ENCODE measurements at regions not wholly inside any gene's neighbourhood (a gene's known extent, or its start where the extent isn't known, plus 50 kb on each side); places are given as distances from the start of the nearest gene placed in this dataset.

DNA sequence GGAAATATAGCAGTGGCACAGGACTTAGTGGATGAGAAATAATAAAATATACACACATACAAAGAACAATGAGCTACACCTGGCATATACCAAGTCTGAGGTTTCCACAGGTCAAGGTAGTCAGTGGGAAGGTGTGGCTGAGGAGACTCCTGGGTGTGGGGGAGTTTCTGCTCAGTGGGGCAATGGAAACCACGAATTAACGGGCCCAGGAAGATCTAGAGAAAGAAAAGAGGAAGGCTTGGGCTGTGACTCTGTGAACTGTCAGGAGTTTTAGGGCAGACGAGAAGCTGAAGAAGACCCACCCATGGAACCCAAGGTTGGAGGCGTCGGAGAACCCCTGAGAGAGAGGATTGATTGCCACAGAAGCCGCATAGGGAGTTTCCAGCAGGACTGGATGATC lies 196.5 kb downstream of the HERPUD2 start:
- DNase-seq: no peak
- no peak for ATAC-seq

DNA sequence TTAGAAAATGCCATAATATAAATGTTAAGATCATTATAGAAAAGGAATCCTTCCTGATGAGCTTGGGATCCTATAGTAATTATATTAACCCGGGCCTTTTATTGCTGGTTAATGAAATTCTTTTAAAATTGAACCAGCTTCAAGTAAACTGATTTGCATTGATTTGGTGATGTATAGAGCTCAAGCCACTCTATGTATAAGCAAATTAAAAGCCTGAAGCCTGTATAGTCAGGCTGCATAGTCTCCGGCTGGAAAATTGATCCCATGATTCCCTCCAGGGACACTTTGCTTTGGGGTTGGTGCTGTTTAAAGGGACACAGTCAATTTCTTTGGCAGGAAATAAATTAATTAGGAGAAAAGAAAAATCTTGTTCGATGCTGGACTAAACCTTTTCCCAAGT lies 199.1 kb downstream of the HERPUD2 start:
- DNase-seq: no peak
- ATAC-seq: no peak

DNA sequence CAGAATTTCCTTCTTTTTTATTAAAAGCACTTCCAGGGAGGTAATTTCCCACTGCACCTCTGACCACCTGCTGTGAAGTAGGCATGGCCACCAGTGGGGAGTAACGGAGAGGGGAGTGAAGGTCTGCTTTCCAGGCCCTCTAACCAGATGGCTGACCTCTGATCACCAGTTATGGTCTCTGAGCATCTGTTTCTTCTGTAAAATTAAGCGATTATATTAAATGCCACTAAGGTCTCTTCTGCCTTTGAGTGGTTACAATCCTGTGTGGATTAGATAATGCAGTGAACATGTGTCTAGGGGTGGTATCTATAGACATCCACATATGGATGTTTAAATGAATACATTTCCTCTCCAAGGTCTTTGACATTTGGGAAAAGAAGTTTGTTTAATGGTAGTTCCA lies 199.6 kb downstream of the HERPUD2 start:
- no peak for DNase-seq
- no peak for ATAC-seq

DNA sequence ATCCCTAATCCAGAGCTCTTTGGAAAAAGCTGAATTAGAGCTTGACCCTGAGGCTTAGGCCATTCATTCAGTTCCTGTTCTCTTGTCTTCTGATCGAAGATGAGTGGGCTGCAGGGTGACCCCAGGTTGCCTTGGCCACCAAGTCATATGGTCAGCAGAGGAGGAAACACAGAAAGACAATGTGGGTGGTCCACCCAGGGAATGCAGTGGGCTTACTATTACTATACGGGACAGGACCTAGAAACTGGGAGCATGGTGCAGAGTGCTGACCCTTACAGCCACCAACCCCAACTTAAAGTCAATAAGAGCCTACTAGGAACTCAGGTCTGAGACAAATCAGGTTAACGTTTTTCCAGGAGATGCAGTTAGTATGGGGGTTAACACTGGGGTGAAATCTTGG lies 200.5 kb downstream of the HERPUD2 start:
- ATAC-seq (no peak), DNase-seq (no peak)

DNA sequence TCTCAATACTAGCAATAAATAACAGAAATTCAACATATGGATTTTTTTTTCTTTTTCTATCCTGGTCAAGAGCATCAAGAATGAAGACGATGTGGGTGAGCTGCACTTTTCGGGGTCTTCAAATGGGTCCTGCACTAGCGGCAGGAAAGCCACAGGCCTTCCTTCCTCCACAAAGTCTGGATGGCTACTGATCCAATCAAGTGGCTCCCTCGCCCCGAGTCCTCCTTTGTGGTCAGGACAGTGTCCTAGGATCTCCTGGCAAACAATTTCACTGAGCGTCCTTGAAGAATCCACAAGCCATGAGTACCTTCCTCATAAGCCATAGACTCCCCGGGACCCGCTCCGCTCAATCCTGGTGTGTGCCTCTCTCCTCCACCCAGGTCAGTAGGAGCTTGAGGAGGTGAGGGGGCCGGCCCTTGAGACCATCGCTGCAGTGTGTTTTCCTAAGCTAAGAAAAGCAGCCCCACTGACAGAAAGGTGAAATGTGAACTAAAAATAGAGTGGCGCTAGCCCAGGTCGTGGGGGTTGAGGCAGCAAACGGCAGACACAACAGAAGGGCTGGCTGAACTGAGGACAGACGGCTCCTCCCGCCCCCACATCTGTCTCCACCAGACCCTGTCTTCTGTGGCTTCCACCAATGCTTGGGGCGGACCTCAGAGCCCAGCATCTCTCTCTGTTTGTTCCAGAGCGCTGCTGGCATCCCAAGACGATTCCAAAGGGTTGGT lies 202.3 kb downstream of the HERPUD2 start:
- no peak for DNase-seq
- ATAC-seq: no peak

DNA sequence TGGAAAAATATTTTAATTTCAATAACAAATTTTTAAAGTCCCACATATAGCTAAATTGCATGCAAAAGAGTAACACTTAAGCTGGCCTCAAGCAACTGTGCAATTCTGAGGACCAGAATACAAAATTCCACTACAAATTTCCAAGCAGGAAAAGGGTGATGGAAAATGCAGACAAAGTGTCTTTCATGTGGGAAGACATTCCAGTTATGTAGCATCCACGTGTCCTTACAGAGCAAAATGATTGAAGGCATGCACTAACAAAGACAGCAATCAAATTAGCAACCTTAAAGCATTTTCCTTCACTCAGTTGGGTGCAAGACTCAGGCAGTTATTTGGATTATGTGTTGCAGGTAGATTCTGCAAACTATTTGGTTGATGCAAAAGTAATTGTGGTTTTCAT lies 203.7 kb downstream of the HERPUD2 start:
- DNase-seq (no peak), ATAC-seq (no peak)

DNA sequence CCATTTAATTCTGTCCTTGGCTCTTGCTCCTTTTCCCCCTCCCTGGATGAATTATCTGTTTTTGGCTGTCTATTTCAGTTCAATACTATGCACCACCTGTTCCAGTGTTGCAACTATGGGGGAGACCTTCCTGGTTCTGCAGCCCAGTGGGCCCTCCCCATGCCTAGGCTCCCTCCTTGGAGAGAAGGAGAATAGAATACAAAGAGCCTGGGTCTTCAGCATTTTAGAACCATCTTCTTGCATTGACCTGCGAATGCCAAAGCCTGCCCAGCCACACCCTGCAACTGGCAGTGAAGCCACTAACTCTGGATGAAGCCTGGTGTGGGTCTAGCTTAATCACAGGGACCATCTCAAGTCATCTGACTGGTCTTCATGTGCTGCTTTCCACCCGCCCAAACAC lies 207.1 kb downstream of the HERPUD2 start:
- ATAC-seq: no peak

DNA sequence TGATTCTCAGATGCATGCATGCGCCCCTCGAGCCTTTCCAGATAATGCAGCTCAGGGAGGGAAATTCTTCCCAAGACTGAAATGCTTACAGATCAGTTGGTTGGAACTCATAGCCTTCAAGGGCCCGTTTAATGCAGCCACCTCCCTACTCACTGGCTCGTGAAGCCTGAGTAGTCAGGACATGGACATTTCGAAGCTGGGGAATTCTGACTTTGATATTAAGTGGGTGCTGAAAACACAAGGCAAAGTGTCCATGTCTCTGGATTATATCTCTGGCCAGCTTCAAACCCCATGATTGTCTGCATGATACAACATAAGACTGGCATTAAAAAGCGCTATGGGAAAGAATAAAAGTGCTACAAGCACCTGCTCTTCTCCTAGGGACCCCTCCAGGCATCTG lies 207.5 kb downstream of the HERPUD2 start:
- DNase-seq (no peak), ATAC-seq (no peak)

More for the DNA sequence above, 207.1 kb downstream of the HERPUD2 start:
- no peak for DNase-seq

DNA sequence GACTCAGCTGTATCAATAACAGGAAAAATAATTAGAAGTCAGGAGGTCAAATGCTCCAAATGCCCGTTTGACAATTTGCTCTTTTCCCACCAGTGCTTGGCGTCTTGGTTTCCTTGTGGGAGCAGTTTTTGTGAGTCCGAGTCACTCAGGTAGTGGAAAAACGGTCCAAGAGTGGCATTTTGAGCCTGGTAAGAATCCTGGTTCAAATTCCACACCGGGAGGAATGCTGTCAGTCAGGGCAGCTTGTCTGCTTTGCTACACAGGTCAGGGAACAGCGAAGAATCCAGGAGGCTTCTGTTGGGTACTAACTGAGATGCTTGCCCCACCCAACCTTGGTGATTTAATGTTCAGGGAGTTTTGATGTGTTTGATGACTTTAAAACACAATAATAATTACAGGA lies 209.5 kb downstream of the HERPUD2 start:
- DNase-seq (no peak), ATAC-seq (no peak)

DNA sequence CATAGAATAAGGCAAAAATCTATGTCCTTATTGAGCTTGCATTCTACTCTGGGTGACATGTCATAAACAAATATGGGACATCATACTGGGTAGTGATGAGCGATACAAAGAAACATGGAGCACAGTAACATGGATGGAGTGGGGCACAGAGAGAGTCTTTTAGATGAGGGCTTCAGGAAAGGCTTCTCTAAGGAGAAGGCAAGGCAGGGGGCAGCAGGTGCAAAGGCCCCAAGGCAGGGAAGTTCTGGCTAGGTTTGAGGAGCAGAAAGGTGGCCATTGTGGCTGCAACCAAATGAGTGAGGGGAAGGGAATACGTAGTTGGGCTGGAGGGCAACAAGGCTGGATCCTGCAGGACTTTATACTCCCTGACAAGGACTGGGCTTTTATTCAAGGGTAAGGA lies 211.4 kb downstream of the HERPUD2 start:
- ATAC-seq (no peak), DNase-seq (no peak)

DNA sequence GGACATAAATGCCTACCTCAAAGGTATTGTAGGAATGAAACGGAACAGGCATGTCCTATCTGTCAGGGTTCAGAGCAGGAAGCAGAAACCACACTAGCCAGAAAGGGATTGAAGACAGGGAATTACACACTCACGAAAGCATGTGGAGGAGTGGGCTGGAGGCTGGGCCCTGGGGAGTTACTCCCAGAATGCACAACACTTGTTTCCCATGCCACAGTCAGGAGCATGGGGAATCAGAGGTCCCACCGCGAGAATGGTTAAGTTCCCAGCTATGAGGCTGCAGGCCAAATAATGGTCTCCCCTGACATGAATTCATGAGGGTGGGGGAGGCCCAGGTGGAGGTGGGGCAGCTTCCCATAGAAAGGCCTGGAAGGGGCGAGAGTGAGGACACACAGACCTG lies 212.7 kb downstream of the HERPUD2 start:
- ATAC-seq: no peak

DNA sequence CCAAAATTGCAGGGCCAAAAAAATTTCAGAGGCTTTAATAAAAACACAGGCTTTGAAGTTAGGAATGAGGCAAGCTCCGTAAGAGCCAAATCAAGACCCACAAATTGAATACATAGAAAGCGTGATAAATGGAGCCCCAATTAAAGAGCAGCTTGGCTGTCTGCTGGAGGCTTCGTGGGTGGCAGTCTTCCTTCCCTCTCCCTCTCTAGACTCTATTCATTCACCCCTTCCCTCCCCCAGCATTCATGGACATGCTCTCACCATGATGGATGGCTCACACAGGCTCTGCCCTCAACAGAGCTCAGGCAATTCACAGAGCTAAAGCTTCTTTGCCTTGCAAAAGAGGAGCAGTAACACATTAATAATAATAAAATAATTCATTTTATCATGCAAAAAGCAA lies 214.1 kb downstream of the HERPUD2 start:
- DNase-seq (no peak), ATAC-seq (no peak)

More for the DNA sequence above, 212.7 kb downstream of the HERPUD2 start:
- no peak for DNase-seq

DNA sequence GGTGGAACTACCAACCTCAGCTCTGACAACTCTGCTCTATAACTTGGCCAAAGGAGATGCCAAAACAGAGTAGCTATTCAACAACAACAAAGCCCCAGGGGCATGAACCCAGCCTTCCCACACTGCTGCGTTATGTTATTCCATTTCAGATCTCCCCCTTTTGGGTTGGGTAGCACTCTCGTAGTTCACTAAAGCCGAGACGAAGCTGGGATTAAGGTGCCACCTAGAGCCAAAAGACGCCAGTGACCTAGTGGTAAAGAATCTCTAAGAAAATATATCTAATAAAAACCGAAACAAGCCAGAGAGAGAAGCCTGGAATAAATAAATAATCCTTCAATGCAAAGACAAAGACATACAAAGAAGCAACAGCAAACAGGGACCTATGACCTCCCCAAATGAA lies 217.3 kb downstream of the HERPUD2 start:
- no peak for ATAC-seq
- DNase-seq: no peak

DNA sequence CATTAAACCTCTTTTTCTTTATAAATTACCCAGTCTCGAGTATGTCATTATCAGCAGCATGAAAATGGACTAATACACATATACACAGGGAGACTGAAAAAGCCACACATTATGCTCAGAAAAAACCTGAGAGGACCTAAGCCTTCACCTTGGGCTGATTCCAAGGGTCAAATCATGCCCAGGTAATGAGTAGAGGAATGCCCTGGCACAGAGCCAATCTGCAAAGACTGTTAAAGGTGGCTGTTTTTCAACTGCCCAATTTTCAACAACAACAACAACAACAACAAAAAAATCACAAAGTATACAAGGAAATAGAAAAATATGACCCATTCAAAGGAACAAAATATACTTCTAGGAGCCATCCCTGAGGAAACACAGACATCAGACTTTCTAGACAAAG lies 220.2 kb upstream of the TBX20 start:
- ATAC-seq (no peak), DNase-seq (no peak)

DNA sequence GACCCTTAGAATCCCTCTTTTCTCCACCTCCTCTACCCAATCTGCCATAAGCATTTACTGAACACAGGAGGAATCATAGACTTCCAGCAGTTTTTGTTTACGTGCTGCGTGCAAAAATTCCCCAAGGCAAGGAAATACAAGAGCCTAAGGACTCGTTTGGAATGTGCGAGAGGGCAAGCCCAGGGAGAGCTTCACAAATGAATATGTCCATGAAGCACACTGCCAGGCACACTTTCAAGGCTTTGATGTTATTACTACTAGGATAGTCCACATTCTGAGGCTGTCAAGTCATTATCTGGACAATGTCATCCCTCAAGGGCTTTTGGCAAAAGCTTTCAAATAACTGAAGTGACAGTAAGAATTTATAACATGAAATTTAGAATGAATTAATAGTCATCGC lies 214.7 kb upstream of the TBX20 start:
- DNase-seq: no peak

DNA sequence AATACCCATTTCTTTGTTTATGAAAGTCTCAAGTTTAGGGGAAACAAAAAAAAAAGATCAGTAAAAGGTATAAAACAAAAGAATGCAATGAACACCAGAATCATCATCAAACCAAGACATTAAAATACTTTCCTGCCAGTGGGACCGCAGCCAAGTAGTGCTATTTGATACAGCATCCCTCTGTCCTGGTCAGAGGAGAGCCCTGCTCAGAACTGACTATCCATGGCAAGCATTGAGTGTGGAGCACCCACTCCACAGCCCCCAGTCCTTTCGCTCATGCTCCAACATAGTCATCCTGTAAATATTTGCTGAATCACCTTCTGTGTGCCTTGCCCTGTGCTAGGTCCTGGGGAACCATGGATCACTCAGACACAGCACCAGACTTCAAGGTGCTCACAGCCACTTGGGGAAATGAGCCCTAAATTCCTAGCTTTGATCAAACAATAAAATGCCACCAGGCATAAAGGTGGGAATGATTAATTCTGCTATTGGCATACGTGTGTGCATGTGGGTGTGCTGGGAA lies 213.6 kb upstream of the TBX20 start:
- ATAC-seq: no peak

More for the DNA sequence above, 214.7 kb upstream of the TBX20 start:
- no peak for ATAC-seq

DNA sequence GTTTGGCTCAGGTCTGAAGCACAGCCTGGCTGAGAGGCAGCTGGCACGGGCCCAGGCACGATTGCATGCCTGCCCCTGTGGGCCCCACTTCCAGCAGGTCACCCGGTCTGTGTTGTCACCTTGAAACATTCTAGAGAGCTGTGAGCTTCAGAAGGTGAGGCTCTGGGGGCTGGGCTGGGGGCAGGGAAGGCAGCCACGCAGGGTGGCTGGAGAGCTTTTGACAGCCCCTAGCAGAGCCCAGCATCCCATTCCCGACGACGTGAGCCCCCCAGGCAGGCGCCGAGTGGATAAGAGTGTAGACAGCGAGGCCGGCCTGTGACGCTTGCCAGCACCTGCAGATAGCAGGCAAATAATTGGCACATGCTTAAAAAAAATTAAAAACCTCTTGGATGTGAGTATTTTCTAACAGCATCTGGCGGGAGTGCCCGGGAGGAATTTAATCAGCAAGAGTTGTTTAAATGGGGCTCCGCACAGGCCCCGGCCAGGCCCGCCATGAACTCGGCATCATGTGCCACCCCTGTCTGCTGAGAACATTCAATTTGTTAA lies 212.0 kb upstream of the TBX20 start:
- DNase-seq: no peak
- ATAC-seq: no peak

More for the DNA sequence above, 213.6 kb upstream of the TBX20 start:
- no peak for DNase-seq

DNA sequence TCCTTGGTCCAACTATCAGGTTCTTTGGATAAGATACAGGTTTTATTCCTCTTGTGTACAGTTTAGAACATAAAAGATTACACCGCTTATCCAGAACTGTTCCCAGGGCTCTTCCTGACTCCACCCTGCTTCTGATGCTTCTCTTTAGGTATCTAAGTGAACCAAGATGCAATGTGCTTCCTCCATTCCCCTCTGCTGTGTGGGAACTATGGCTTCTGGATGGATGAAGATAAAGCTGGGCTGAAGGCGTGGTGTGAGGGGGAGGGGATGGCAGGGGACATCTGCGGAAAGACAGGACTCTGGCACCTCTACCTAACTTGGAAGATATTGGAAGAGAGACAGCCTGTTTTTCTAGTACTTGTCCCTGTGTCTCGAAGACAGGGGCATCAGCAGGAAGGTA lies 209.9 kb upstream of the TBX20 start:
- DNase-seq (no peak), ATAC-seq (no peak)

DNA sequence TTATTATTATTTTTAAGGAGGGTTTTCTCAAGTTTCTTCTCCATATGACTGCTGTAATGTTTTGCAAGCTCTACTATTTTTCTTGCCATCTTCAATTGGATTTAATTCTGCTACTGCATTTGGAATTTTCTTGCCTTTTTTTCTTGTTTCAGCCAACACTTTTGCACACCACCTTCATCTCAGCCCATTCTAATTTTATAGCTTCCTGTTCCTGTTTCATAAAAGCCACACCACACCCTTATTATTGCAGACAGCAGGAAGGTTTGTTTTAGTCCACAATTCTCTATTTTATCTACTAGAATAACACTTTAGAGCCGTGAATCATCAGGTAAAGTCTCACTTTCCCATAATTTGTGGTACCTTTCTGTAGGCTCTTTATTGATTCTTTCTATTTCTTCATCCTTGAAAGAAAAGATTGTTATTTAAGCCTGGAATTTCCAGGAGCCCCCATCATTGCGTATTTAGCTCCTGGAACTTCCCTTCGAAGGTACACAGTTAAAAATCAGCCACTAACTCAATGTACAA lies 209.3 kb upstream of the TBX20 start:
- DNase-seq (no peak), ATAC-seq (no peak)

DNA sequence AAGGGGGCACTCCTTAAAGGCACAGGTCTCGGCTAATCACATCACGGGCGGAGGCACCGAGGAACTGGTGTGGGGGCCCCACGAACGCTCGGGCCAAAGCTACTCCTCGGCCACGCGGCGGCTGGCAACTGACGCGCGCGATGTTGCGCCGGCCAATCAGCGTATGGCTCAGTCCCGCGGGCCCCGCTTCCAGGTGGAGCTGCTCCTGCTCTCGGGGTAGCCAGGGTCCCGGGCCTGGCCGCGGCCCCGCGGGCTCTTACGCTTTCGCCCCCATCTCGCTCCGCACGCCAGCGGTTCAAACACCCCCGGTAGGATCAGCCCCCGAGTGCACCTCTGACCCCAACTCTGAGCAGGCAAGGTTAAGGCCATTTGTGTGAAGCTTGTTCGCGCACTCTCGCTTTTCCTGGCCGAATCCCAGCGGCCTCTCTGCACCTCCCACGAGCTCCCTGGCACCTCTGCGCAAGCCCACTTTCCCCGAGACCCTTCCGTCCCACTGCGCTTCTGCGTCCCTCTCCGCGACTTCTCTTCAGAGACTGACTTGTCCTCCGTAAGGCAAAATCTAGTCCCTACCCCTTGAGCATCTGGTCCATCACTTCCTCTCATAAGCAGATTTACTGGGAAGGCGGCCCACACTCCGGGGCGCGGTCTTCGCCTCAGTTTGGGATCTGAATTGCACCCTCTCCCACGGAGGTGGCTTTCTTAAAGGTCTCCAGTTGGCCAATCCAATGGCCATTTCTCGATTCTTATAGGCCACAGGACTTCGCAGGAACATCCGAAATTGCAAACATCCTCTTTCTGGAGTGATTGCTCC lies 200.9 kb upstream of the TBX20 start:
- no peak for ATAC-seq
- DNase-seq: no peak

DNA sequence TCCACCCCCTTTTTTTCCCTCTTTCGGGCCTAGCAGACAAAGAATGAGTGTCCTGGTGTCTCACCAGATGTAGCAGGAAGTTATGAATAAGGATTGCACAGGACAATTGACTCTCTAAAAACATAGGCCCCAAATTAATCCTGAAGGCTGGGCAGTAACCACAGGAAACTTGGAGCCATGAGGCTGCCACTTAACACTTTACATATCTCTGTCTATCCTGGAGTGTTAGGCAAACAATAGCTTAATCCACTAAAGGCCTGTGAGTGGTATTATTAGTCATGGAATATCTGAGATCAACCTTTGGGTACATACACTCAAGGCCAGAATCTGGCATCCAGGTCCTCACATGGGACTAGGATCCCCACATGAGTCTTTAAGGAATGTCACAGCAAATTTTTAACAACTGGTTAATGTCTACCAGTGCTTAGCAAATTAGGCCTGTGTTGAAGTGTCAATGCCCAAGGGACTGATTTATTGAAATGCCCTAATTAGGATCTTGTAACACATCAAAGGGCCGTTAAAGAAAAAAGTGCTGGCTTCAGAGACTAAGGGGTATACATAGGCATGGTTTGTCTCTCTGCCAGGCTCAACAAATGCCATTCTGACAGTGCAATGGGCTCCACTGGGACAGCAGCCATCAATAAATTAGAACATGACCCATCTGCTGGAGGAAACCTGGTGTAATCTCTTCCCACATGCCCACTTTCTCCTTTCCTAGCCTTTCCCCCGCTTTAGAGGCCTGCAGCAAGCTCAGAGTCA lies 196.7 kb upstream of the TBX20 start:
- no peak for DNase-seq
- no peak for ATAC-seq

DNA sequence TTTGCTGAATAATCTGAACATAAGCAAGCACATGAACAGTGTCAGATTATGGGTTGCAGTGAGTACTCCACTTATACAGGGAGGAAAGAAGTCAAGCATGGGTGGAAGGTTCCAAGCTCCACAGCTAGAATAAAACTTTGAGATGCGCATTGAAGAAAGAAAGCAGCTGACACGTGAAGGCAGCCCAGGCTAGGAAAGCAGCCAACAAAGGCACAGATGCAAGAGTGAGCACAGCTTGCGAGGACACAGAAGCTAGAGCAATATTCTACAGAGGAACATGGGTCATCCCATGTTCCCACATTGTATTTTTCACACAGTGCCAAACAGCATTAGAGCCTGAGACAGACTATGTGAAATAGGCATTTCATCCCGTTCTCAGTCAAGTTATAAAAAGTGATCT lies 194.6 kb upstream of the TBX20 start:
- no peak for ATAC-seq

More for the DNA sequence above, 194.6 kb upstream of the TBX20 start:
- no peak for DNase-seq
